ENCODE measurements at regions not wholly inside any gene's neighbourhood (a gene's known extent, or its start where the extent isn't known, plus 50 kb on each side); places are given as distances from the start of the nearest gene placed in this dataset.

GRCh38 chr12:91618281-91618680 lies 435.7 kb upstream of the DCN start:
- no CpG with 5 or more reads among the region's 2 CpGs for WGBS (ENCODE audit: insufficient coverage, insufficient read length)

GRCh38 chr12:91617818-91618217 lies 435.2 kb upstream of the DCN start:
- Histone ChIP-seq H3K27me3 (ENCODE audit: control insufficient read depth, insufficient read depth, low read length) (no peaks in the 10 kb centered on the region), H3K9me3 (ENCODE audit: control insufficient read depth, insufficient read depth, low read length) (no peaks in the 10 kb centered on the region), H3K36me3 (ENCODE audit: control insufficient read depth, insufficient read depth, low read length) (no peaks in the 10 kb centered on the region), H3K4me1 (ENCODE audit: control insufficient read depth, insufficient read depth, low read length) (no peaks in the 10 kb centered on the region), H3K4me3 (ENCODE audit: low read length) (no peak overlapping the region), H3K27ac (ENCODE audit: low read length) (no peak overlapping the region)
- WGBS (ENCODE audit: insufficient coverage, insufficient read length) = no CpG with 5 or more reads among the region's 1 CpG
- no peak for DNase-seq (ENCODE audit: low read depth, low spot score)

More at GRCh38 chr12:91618281-91618680, 435.7 kb upstream of the DCN start:
- Histone ChIP-seq H3K9me3 (ENCODE audit: control insufficient read depth, insufficient read depth, low read length) (no peaks in the 10 kb centered on the region), H3K4me1 (ENCODE audit: control insufficient read depth, insufficient read depth, low read length) (no peaks in the 10 kb centered on the region), H3K27me3 (ENCODE audit: control insufficient read depth, insufficient read depth, low read length) (no peaks in the 10 kb centered on the region), H3K27ac (ENCODE audit: low read length) (no peak overlapping the region), H3K4me3 (ENCODE audit: low read length) (no peak overlapping the region), H3K36me3 (ENCODE audit: control insufficient read depth, insufficient read depth, low read length) (no peaks in the 10 kb centered on the region)
- DNase-seq (ENCODE audit: low read depth, low spot score) = no peak

GRCh38 chr12:91616416-91616815 lies 433.8 kb upstream of the DCN start:
- Histone ChIP-seq H3K4me1 (ENCODE audit: control insufficient read depth, insufficient read depth, low read length) (no peaks in the 10 kb centered on the region), H3K36me3 (ENCODE audit: control insufficient read depth, insufficient read depth, low read length) (no peaks in the 10 kb centered on the region), H3K27me3 (ENCODE audit: control insufficient read depth, insufficient read depth, low read length) (no peaks in the 10 kb centered on the region), H3K27ac (ENCODE audit: low read length) (no peak overlapping the region), H3K9me3 (ENCODE audit: control insufficient read depth, insufficient read depth, low read length) (no peaks in the 10 kb centered on the region), H3K4me3 (ENCODE audit: low read length) (no peak overlapping the region)
- no peak for DNase-seq (ENCODE audit: low read depth, low spot score)
- no CpG with 5 or more reads among the region's 2 CpGs for WGBS (ENCODE audit: insufficient coverage, insufficient read length)

GRCh38 chr12:91613223-91613779 lies 430.7 kb upstream of the DCN start:
- no peaks in the 10 kb centered on the region for H3K4me1 ChIP-seq (ENCODE audit: control insufficient read depth, insufficient read depth, low read length)
- no peaks in the 10 kb centered on the region for H3K36me3 ChIP-seq (ENCODE audit: control insufficient read depth, insufficient read depth, low read length)
- no peak overlapping the region for H3K4me3 ChIP-seq (ENCODE audit: low read length)
- DNase-seq (ENCODE audit: low read depth, low spot score) = no peak
- no peak overlapping the region for H3K27ac ChIP-seq (ENCODE audit: low read length)
- H3K27me3 ChIP-seq (ENCODE audit: control insufficient read depth, insufficient read depth, low read length) = no peaks in the 10 kb centered on the region
- no CpG with 5 or more reads among the region's 4 CpGs for WGBS (ENCODE audit: insufficient coverage, insufficient read length)
- no peaks in the 10 kb centered on the region for H3K9me3 ChIP-seq (ENCODE audit: control insufficient read depth, insufficient read depth, low read length)

GRCh38 chr12:91610561-91610960 lies 427.9 kb upstream of the DCN start:
- DNase-seq (ENCODE audit: low read depth, low spot score) = no peak
- Histone ChIP-seq H3K4me3 (ENCODE audit: low read length) (no peak overlapping the region), H3K27me3 (ENCODE audit: control insufficient read depth, insufficient read depth, low read length) (no peaks in the 10 kb centered on the region), H3K9me3 (ENCODE audit: control insufficient read depth, insufficient read depth, low read length) (no peaks in the 10 kb centered on the region), H3K27ac (ENCODE audit: low read length) (no peak overlapping the region), H3K36me3 (ENCODE audit: control insufficient read depth, insufficient read depth, low read length) (no peaks in the 10 kb centered on the region), H3K4me1 (ENCODE audit: control insufficient read depth, insufficient read depth, low read length) (no peaks in the 10 kb centered on the region)
- no CpG with 5 or more reads among the region's 3 CpGs for WGBS (ENCODE audit: insufficient coverage, insufficient read length)

GRCh38 chr12:91609283-91609682 lies 426.7 kb upstream of the DCN start:
- H3K4me3 ChIP-seq (ENCODE audit: low read length) = no peak overlapping the region
- DNase-seq (ENCODE audit: low read depth, low spot score) = no peak
- no peaks in the 10 kb centered on the region for H3K4me1 ChIP-seq (ENCODE audit: control insufficient read depth, insufficient read depth, low read length)
- no peaks in the 10 kb centered on the region for H3K9me3 ChIP-seq (ENCODE audit: control insufficient read depth, insufficient read depth, low read length)
- no CpG with 5 or more reads among the region's 1 CpG for WGBS (ENCODE audit: insufficient coverage, insufficient read length)
- no peak overlapping the region for H3K27ac ChIP-seq (ENCODE audit: low read length)
- no peaks in the 10 kb centered on the region for H3K27me3 ChIP-seq (ENCODE audit: control insufficient read depth, insufficient read depth, low read length)
- no peaks in the 10 kb centered on the region for H3K36me3 ChIP-seq (ENCODE audit: control insufficient read depth, insufficient read depth, low read length)

- Histone ChIP-seq H3K4me3 (ENCODE audit: low read length) (no peak overlapping the region), H3K27ac (ENCODE audit: low read length) (no peak overlapping the region), H3K36me3 (ENCODE audit: control insufficient read depth, insufficient read depth, low read length) (no peaks in the 10 kb centered on the region), H3K4me1 (ENCODE audit: control insufficient read depth, insufficient read depth, low read length) (no peaks in the 10 kb centered on the region), H3K27me3 (ENCODE audit: control insufficient read depth, insufficient read depth, low read length) (no peaks in the 10 kb centered on the region), H3K9me3 (ENCODE audit: control insufficient read depth, insufficient read depth, low read length) (no peaks in the 10 kb centered on the region)
- DNase-seq (ENCODE audit: low read depth, low spot score) = no peak
These were observed 425.9 kb upstream of the DCN start for GRCh38 chr12:91608542-91608941.

GRCh38 chr12:91606662-91607377 lies 424.2 kb upstream of the DCN start:
- WGBS (ENCODE audit: insufficient coverage, insufficient read length) = no CpG with 5 or more reads among the region's 3 CpGs
- no peak overlapping the region for H3K4me3 ChIP-seq (ENCODE audit: low read length)

GRCh38 chr12:91604897-91605296 lies 422.3 kb upstream of the DCN start:
- WGBS (ENCODE audit: insufficient coverage, insufficient read length) = no CpG with 5 or more reads among the region's 6 CpGs
- no peak overlapping the region for H3K4me3 ChIP-seq (ENCODE audit: low read length)

More at GRCh38 chr12:91606662-91607377, 424.2 kb upstream of the DCN start:
- Histone ChIP-seq H3K27me3 (ENCODE audit: control insufficient read depth, insufficient read depth, low read length) (no peaks in the 10 kb centered on the region), H3K27ac (ENCODE audit: low read length) (no peak overlapping the region), H3K9me3 (ENCODE audit: control insufficient read depth, insufficient read depth, low read length) (no peaks in the 10 kb centered on the region), H3K36me3 (ENCODE audit: control insufficient read depth, insufficient read depth, low read length) (no peaks in the 10 kb centered on the region), H3K4me1 (ENCODE audit: control insufficient read depth, insufficient read depth, low read length) (no peaks in the 10 kb centered on the region)
- DNase-seq (ENCODE audit: low read depth, low spot score) = no peak

GRCh38 chr12:91603060-91603459 lies 420.4 kb upstream of the DCN start:
- H3K27me3 ChIP-seq (ENCODE audit: control insufficient read depth, insufficient read depth, low read length) = no peaks in the 10 kb centered on the region
- H3K27ac ChIP-seq (ENCODE audit: low read length) = no peak overlapping the region
- no peaks in the 10 kb centered on the region for H3K9me3 ChIP-seq (ENCODE audit: control insufficient read depth, insufficient read depth, low read length)
- no peak overlapping the region for H3K4me3 ChIP-seq (ENCODE audit: low read length)
- no peaks in the 10 kb centered on the region for H3K4me1 ChIP-seq (ENCODE audit: control insufficient read depth, insufficient read depth, low read length)
- no peak for DNase-seq (ENCODE audit: low read depth, low spot score)
- WGBS (ENCODE audit: insufficient coverage, insufficient read length) = no CpG with 5 or more reads among the region's 2 CpGs
- H3K36me3 ChIP-seq (ENCODE audit: control insufficient read depth, insufficient read depth, low read length) = no peaks in the 10 kb centered on the region

More at GRCh38 chr12:91604897-91605296, 422.3 kb upstream of the DCN start:
- DNase-seq (ENCODE audit: low read depth, low spot score) = no peak
- Histone ChIP-seq H3K27ac (ENCODE audit: low read length) (no peak overlapping the region), H3K4me1 (ENCODE audit: control insufficient read depth, insufficient read depth, low read length) (no peaks in the 10 kb centered on the region), H3K27me3 (ENCODE audit: control insufficient read depth, insufficient read depth, low read length) (no peaks in the 10 kb centered on the region), H3K36me3 (ENCODE audit: control insufficient read depth, insufficient read depth, low read length) (no peaks in the 10 kb centered on the region), H3K9me3 (ENCODE audit: control insufficient read depth, insufficient read depth, low read length) (no peaks in the 10 kb centered on the region)

GRCh38 chr12:91601054-91601453 lies 418.4 kb upstream of the DCN start:
- H3K27me3 ChIP-seq (ENCODE audit: control insufficient read depth, insufficient read depth, low read length) = no peaks in the 10 kb centered on the region
- no peak overlapping the region for H3K4me3 ChIP-seq (ENCODE audit: low read length)
- H3K27ac ChIP-seq (ENCODE audit: low read length) = no peak overlapping the region
- no peak for DNase-seq (ENCODE audit: low read depth, low spot score)
- H3K36me3 ChIP-seq (ENCODE audit: control insufficient read depth, insufficient read depth, low read length) = no peaks in the 10 kb centered on the region
- H3K4me1 ChIP-seq (ENCODE audit: control insufficient read depth, insufficient read depth, low read length) = no peaks in the 10 kb centered on the region
- H3K9me3 ChIP-seq (ENCODE audit: control insufficient read depth, insufficient read depth, low read length) = no peaks in the 10 kb centered on the region
- WGBS (ENCODE audit: insufficient coverage, insufficient read length) = no CpG with 5 or more reads among the region's 4 CpGs
